ENCODE measurements at regions not wholly inside any gene's neighbourhood (a gene's known extent, or its start where the extent isn't known, plus 50 kb on each side); places are given as distances from the start of the nearest gene placed in this dataset.

GRCh38 chr3:76760336-76760735 lies 279.6 kb upstream of the ROBO2 start:
- no peak overlapping the region for H3K4me3 ChIP-seq (ENCODE audit: low read depth, low read length)
- TF ChIP-seq, protein P1, sequence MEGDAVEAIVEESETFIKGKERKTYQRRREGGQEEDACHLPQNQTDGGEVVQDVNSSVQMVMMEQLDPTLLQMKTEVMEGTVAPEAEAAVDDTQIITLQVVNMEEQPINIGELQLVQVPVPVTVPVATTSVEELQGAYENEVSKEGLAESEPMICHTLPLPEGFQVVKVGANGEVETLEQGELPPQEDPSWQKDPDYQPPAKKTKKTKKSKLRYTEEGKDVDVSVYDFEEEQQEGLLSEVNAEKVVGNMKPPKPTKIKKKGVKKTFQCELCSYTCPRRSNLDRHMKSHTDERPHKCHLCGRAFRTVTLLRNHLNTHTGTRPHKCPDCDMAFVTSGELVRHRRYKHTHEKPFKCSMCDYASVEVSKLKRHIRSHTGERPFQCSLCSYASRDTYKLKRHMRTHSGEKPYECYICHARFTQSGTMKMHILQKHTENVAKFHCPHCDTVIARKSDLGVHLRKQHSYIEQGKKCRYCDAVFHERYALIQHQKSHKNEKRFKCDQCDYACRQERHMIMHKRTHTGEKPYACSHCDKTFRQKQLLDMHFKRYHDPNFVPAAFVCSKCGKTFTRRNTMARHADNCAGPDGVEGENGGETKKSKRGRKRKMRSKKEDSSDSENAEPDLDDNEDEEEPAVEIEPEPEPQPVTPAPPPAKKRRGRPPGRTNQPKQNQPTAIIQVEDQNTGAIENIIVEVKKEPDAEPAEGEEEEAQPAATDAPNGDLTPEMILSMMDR (IDR thresholded peaks at IDR 0.05; ENCODE audit: insufficient read depth, low read depth, low read length): no peak
- no peak for DNase-seq (ENCODE audit: low read depth)

- TF ChIP-seq, protein P1 (IDR thresholded peaks at IDR 0.05; ENCODE audit: insufficient read depth, low read depth, low read length): no peak
- DNase-seq (ENCODE audit: low read depth): no peak
- H3K4me3 ChIP-seq (ENCODE audit: low read depth, low read length): no peak overlapping the region
These were observed 274.4 kb upstream of the ROBO2 start for GRCh38 chr3:76765511-76765910.

- TF ChIP-seq, protein P1 (IDR thresholded peaks at IDR 0.05; ENCODE audit: insufficient read depth, low read depth, low read length): no peak
- H3K4me3 ChIP-seq (ENCODE audit: low read depth, low read length): no peak overlapping the region
- no peak for DNase-seq (ENCODE audit: low read depth)
These were observed 271.0 kb upstream of the ROBO2 start for GRCh38 chr3:76768912-76769311.

DNA sequence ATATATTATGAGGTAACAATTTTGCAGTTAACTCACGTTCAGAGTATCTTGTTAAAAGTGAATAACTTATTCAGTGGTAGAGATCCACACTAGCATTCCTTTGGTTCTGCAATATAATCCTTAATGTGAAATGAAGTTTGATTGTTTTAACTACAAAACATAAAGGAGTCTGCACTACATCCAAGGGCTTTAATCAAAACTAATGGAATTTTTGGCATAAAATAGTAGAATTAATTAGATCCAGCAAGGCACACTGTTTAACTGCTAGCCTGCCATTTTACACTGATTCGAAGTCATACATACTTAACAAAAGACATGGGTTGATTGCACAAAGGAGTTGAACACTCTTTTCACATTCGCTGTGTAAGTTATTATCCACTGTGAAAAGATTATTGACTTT lies 263.0 kb upstream of the ROBO2 start:
- TF ChIP-seq, protein P1 (IDR thresholded peaks at IDR 0.05; ENCODE audit: insufficient read depth, low read depth, low read length): no peak
- H3K4me3 ChIP-seq (ENCODE audit: low read depth, low read length): no peak overlapping the region
- DNase-seq (ENCODE audit: low read depth): no peak

- TF ChIP-seq, protein P1 (IDR thresholded peaks at IDR 0.05; ENCODE audit: insufficient read depth, low read depth, low read length): no peak
- no peak for DNase-seq (ENCODE audit: low read depth)
- H3K4me3 ChIP-seq (ENCODE audit: low read depth, low read length): no peak overlapping the region
These were observed 251.7 kb upstream of the ROBO2 start for GRCh38 chr3:76788206-76788605.

GRCh38 chr3:76789237-76789636 lies 250.7 kb upstream of the ROBO2 start:
- TF ChIP-seq, protein P1 (IDR thresholded peaks at IDR 0.05; ENCODE audit: insufficient read depth, low read depth, low read length): no peak
- H3K4me3 ChIP-seq (ENCODE audit: low read depth, low read length): no peak overlapping the region

GRCh38 chr3:76811418-76811817 lies 228.5 kb upstream of the ROBO2 start:
- TF ChIP-seq, protein P1 (IDR thresholded peaks at IDR 0.05; ENCODE audit: insufficient read depth, low read depth, low read length): no peak
- no peak for DNase-seq (ENCODE audit: low read depth)
- H3K4me3 ChIP-seq (ENCODE audit: low read depth, low read length): no peak overlapping the region

More at GRCh38 chr3:76789237-76789636, 250.7 kb upstream of the ROBO2 start:
- DNase-seq (ENCODE audit: low read depth): no peak

Data from fibroblast of villous mesenchyme (primary cell).